ENCODE measurements at regions not wholly inside any gene's neighbourhood (a gene's known extent, or its start where the extent isn't known, plus 50 kb on each side); places are given as distances from the start of the nearest gene placed in this dataset.

DNA sequence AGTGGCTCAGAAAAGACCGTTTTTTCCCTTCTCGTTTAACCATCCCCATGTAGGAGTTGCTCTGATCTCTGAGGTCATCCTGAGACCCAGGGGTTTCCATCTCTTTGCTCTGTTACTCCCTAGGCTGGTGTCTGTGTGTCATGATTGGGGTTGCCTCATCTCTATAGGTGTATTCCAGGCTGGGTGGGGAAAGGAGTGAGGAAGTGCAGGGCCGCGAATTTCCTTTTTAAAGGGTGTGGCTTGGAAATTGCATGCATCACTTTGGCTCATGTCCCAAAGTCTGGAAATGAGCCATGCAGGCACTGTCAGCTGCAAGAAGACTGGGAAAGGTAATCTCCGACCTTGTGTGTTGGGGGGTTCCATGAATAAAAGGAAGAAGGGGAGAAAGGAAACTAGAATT lies 201.9 kb downstream of the AACS start:
- TF ChIP-seq, protein P1, sequence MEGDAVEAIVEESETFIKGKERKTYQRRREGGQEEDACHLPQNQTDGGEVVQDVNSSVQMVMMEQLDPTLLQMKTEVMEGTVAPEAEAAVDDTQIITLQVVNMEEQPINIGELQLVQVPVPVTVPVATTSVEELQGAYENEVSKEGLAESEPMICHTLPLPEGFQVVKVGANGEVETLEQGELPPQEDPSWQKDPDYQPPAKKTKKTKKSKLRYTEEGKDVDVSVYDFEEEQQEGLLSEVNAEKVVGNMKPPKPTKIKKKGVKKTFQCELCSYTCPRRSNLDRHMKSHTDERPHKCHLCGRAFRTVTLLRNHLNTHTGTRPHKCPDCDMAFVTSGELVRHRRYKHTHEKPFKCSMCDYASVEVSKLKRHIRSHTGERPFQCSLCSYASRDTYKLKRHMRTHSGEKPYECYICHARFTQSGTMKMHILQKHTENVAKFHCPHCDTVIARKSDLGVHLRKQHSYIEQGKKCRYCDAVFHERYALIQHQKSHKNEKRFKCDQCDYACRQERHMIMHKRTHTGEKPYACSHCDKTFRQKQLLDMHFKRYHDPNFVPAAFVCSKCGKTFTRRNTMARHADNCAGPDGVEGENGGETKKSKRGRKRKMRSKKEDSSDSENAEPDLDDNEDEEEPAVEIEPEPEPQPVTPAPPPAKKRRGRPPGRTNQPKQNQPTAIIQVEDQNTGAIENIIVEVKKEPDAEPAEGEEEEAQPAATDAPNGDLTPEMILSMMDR (IDR thresholded peaks at IDR 0.05 in 2 of 3, conservative IDR thresholded peaks at IDR 0.05 in 1 of 3; ENCODE audit: control insufficient read depth in 2 of 3, extremely low read depth in 1 of 3, insufficient read depth in 1 of 3, low read depth in 3 of 3, low read length in 3 of 3), result no peak
- TF ChIP-seq POLR2AphosphoS2 (IDR thresholded peaks at IDR 0.05; ENCODE audit: low read depth, low read length) (no peak), MEF2A (IDR thresholded peaks at IDR 0.05; ENCODE audit: insufficient read depth, low read depth, low read length) (no peak), POLR2AphosphoS5 (IDR thresholded peaks at IDR 0.05; ENCODE audit: low read length) (no peak), CHD4 (IDR thresholded peaks at IDR 0.05) (no peak)
- TF ChIP-seq, protein P2, sequence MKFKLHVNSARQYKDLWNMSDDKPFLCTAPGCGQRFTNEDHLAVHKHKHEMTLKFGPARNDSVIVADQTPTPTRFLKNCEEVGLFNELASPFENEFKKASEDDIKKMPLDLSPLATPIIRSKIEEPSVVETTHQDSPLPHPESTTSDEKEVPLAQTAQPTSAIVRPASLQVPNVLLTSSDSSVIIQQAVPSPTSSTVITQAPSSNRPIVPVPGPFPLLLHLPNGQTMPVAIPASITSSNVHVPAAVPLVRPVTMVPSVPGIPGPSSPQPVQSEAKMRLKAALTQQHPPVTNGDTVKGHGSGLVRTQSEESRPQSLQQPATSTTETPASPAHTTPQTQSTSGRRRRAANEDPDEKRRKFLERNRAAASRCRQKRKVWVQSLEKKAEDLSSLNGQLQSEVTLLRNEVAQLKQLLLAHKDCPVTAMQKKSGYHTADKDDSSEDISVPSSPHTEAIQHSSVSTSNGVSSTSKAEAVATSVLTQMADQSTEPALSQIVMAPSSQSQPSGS (IDR thresholded peaks at IDR 0.05; ENCODE audit: low read length), result no peak
